H9 (cell line): ENCODE measurements at regions not wholly inside any gene's neighbourhood (a gene's known extent, or its start where the extent isn't known, plus 50 kb on each side); places are given as distances from the start of the nearest gene placed in this dataset.
"Not testable (repeated sequence)": the region's sequence is repeated elsewhere in the genome, so short reads cannot be mapped to it uniquely, and the experiment has no call there.

Source experiments
- DNase-seq: peaks from one replicate; pipeline ENCODE4 v3.0.0-alpha.2; 2017
- H2AFZ ChIP-seq: one replicate; pipeline ENCODE4 v1.6.1; 2013; ENCODE audit warnings: mild to moderate bottlenecking, low read length, control low read depth, moderate library complexity
- H2AK5ac ChIP-seq: 2 replicates; pipeline ENCODE4 v1.6.1; 2013; ENCODE audit warnings: low read length, control low read depth, mixed read lengths; ENCODE audit not compliant: insufficient read length
- H2BK120ac ChIP-seq: one replicate; pipeline ENCODE4 v1.6.1; 2013; ENCODE audit warnings: low read depth, mild to moderate bottlenecking, low read length, control low read depth, inconsistent platforms; ENCODE audit not compliant: poor library complexity, severe bottlenecking
- H2BK12ac ChIP-seq: 2 replicates; pipeline ENCODE4 v1.6.1; 2013; ENCODE audit warnings: low read length, control low read depth, mixed read lengths, low read depth; ENCODE audit not compliant: insufficient read length
- H2BK15ac ChIP-seq: 2 replicates; pipeline ENCODE4 v1.6.1; 2013; ENCODE audit warnings: low read depth, low read length, control low read depth
- H2BK20ac ChIP-seq: one replicate; pipeline ENCODE4 v1.6.1; 2013; ENCODE audit warnings: low read depth, mild to moderate bottlenecking, low read length, control low read depth, inconsistent platforms; ENCODE audit not compliant: poor library complexity, severe bottlenecking
- H2BK5ac ChIP-seq: 2 replicates; pipeline ENCODE4 v1.6.1; 2013; ENCODE audit warnings: low read length, control low read depth, mixed read lengths; ENCODE audit not compliant: insufficient read length
- H3K14ac ChIP-seq: 2 replicates; pipeline ENCODE4 v1.6.1; 2013; ENCODE audit warnings: low read length, control low read depth; ENCODE audit not compliant: insufficient read depth
- H3K18ac ChIP-seq: 2 replicates; pipeline ENCODE4 v1.6.1; 2013; ENCODE audit warnings: low read depth, mild to moderate bottlenecking, mixed read lengths, low read length, control low read depth; ENCODE audit not compliant: insufficient read length
- H3K23ac ChIP-seq: 2 replicates; pipeline ENCODE4 v1.6.1; 2013; ENCODE audit warnings: low read length, control low read depth, mixed read lengths, low read depth; ENCODE audit not compliant: insufficient read length
- H3K23me2 ChIP-seq: 2 replicates; pipeline ENCODE4 v1.6.1; 2013; ENCODE audit warnings: low read depth, mild to moderate bottlenecking, mixed read lengths, low read length, control low read depth; ENCODE audit not compliant: insufficient read length, poor library complexity, severe bottlenecking
- H3K27ac ChIP-seq: 2 replicates; pipeline ENCODE4 v1.5.1; 2013; ENCODE audit warnings: low read length, control low read depth, mixed read lengths, low read depth; ENCODE audit not compliant: insufficient read length
- H3K27me3 ChIP-seq: 2 replicates; pipeline ENCODE4 v1.6.1; 2013; ENCODE audit warnings: low read length, control low read depth, inconsistent platforms; ENCODE audit not compliant: insufficient read depth
- H3K4ac ChIP-seq: 2 replicates; pipeline ENCODE4 v1.6.1; 2013; ENCODE audit warnings: low read depth, mild to moderate bottlenecking, control low read depth, inconsistent platforms, low read length, moderate library complexity
- H3K4me1 ChIP-seq: 2 replicates; pipeline ENCODE4 v1.6.1; 2013; ENCODE audit warnings: low read length, control low read depth, inconsistent platforms; ENCODE audit not compliant: insufficient read depth
- H3K4me2 ChIP-seq: 2 replicates; pipeline ENCODE4 v1.6.1; 2013; ENCODE audit warnings: low read length, control low read depth, mixed read lengths; ENCODE audit not compliant: insufficient read length, insufficient read depth
- H3K56ac ChIP-seq: 2 replicates; pipeline ENCODE4 v1.6.1; 2013; ENCODE audit warnings: low read depth, mild to moderate bottlenecking, mixed read lengths, low read length, control low read depth; ENCODE audit not compliant: insufficient read length
- H3K79me1 ChIP-seq: 2 replicates; pipeline ENCODE4 v1.6.1; 2013; ENCODE audit warnings: low read depth, mild to moderate bottlenecking, moderate library complexity, low read length, control low read depth, inconsistent platforms; ENCODE audit not compliant: insufficient read depth, poor library complexity, severe bottlenecking
- H3K79me2 ChIP-seq: 2 replicates; pipeline ENCODE4 v1.6.1; 2013; ENCODE audit warnings: low read length, control low read depth, inconsistent platforms; ENCODE audit not compliant: insufficient read depth
- H3K9ac ChIP-seq: 2 replicates; pipeline ENCODE4 v1.6.1; 2013; ENCODE audit warnings: low read length, control low read depth, mixed read lengths; ENCODE audit not compliant: insufficient read length; ENCODE audit errors: extremely low read depth
- H3K9me3 ChIP-seq: one replicate; pipeline ENCODE4 v1.6.1; 2013; ENCODE audit warnings: low read depth, low read length, inconsistent platforms; ENCODE audit not compliant: control insufficient read depth
- H3T11ph ChIP-seq: one replicate; pipeline ENCODE4 v1.6.1; 2013; ENCODE audit warnings: mild to moderate bottlenecking, low read length, control low read depth, inconsistent platforms
- H4K20me1 ChIP-seq: one replicate; pipeline ENCODE4 v1.6.1; 2013; ENCODE audit not compliant: control insufficient read depth, insufficient read length, insufficient read depth
- H4K5ac ChIP-seq: 2 replicates; pipeline ENCODE4 v1.6.1; 2013; ENCODE audit warnings: low read depth, mild to moderate bottlenecking, mixed read lengths, low read length, control low read depth; ENCODE audit not compliant: insufficient read length
- H4K8ac ChIP-seq: replicated peaks from 2 replicates; pipeline ENCODE4 v1.6.1; 2013; ENCODE audit warnings: low read length, control low read depth, mixed read lengths, low read depth; ENCODE audit not compliant: insufficient read length
- H4K91ac ChIP-seq: 2 replicates; pipeline ENCODE4 v1.6.1; 2013; ENCODE audit warnings: low read depth, mild to moderate bottlenecking, moderate library complexity, mixed read lengths, low read length, control low read depth; ENCODE audit not compliant: insufficient read length
- H3K27ac Mint-ChIP-seq, 3 experiments: 2 replicates in 2 of 3; 3 replicates in 1 of 3; pipeline ENCODE4 v1.8.0; 2020 to 2021; ENCODE audit warnings: mixed read lengths in 3 of 3, mild to moderate bottlenecking in 1 of 3, moderate library complexity in 1 of 3
- H3K27me3 Mint-ChIP-seq: 2 replicates; pipeline ENCODE4 v1.8.0; 2021; ENCODE audit warnings: low read depth, mild to moderate bottlenecking, moderate library complexity, mixed read lengths
- H3K36me3 Mint-ChIP-seq, 3 experiments: 2 replicates in 2 of 3; 3 replicates in 1 of 3; pipeline ENCODE4 v1.8.0; 2020 to 2021; ENCODE audit warnings: low read depth in 3 of 3, mixed read lengths in 3 of 3; ENCODE audit not compliant: insufficient read depth in 1 of 3
- H3K4me1 Mint-ChIP-seq, 2 experiments: 2 replicates each; pipeline ENCODE4 v1.8.0; 2020; ENCODE audit warnings: mixed read lengths in 2 of 2
- H3K4me3 Mint-ChIP-seq, 2 experiments: 2 replicates in 1 of 2; 3 replicates in 1 of 2; pipeline ENCODE4 v1.8.0; 2020 to 2021; ENCODE audit warnings: mild to moderate bottlenecking in 2 of 2, mixed read lengths in 2 of 2, moderate library complexity in 1 of 2
- H3K9me3 Mint-ChIP-seq, 2 experiments: 2 replicates in 1 of 2; 3 replicates in 1 of 2; pipeline ENCODE4 v1.8.0; 2020; ENCODE audit warnings: mild to moderate bottlenecking in 2 of 2, mixed read lengths in 2 of 2, moderate library complexity in 1 of 2
- WGBS: extraction: QIAGEN DNeasy Blood & Tissue Kit; methylation state at CpG from one replicate; pipeline ENCODE4 v1.1.7; 2013; ENCODE audit warnings: missing lambda C conversion rate, low lambda C conversion rate, mixed read lengths; ENCODE audit not compliant: insufficient read length; ENCODE audit errors: extremely low coverage; 5-methylcytosine and 5-hydroxymethylcytosine counted together
- TF ChIP-seq, protein P1 (sequence below): fragments of 200-600 bp; sonication (generic); conservative IDR thresholded peaks from 3 replicates; pipeline ENCODE4 v1.8.0; 2021; ENCODE audit warnings: antibody characterized with exemption, mild to moderate bottlenecking

DNA sequence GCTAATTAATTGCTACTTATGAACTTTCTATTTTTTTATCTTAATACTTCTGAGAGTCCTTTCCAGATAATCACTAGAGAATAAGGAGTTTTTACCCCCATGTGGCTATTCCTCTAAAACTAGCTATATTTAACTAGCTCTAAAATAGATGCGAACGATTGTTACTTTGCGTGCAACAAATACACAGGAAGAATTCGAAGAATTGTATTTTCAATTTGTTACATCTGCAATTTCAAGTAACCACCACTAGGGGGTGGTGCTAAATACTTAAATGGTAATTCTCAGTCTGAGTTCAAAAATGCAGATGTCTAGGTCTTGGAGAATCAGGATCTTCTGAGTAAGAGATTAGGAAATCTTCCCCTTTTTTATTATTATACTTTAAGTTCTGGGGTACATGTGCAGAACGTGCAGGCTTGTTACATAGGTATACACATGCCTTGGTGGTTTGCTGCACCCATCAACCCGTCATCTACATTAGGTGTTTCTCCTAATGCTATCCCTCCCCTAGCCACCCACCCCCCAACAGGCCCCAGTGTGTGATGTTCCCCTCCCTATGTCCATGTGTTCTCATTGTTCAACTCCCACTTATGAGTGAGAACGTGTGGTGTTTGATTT lies 80.9 kb upstream of the KIF2A start:
- not testable (repeated sequence) for H3K14ac ChIP-seq, H4K91ac ChIP-seq, H3K56ac ChIP-seq, H3K4me1 ChIP-seq, H3K9ac ChIP-seq, H3K27me3 Mint-ChIP-seq, H3T11ph ChIP-seq, H2BK120ac ChIP-seq, H2BK12ac ChIP-seq, H3K23ac ChIP-seq, H3K79me2 ChIP-seq, DNase-seq, H3K4me3 Mint-ChIP-seq, H3K27me3 ChIP-seq, H3K36me3 Mint-ChIP-seq, H3K4me1 Mint-ChIP-seq, H2BK5ac ChIP-seq, H2AK5ac ChIP-seq, H3K9me3 Mint-ChIP-seq, H2BK15ac ChIP-seq, H2AFZ ChIP-seq, H3K23me2 ChIP-seq, H3K4ac ChIP-seq, H2BK20ac ChIP-seq, H4K8ac ChIP-seq, H3K9me3 ChIP-seq, H3K4me2 ChIP-seq, H4K20me1 ChIP-seq, H3K27ac ChIP-seq, H3K18ac ChIP-seq, H3K79me1 ChIP-seq, H3K27ac Mint-ChIP-seq, H4K5ac ChIP-seq
- no CpG with 5 or more reads among the region's 7 CpGs for WGBS
- TF ChIP-seq, protein P1, sequence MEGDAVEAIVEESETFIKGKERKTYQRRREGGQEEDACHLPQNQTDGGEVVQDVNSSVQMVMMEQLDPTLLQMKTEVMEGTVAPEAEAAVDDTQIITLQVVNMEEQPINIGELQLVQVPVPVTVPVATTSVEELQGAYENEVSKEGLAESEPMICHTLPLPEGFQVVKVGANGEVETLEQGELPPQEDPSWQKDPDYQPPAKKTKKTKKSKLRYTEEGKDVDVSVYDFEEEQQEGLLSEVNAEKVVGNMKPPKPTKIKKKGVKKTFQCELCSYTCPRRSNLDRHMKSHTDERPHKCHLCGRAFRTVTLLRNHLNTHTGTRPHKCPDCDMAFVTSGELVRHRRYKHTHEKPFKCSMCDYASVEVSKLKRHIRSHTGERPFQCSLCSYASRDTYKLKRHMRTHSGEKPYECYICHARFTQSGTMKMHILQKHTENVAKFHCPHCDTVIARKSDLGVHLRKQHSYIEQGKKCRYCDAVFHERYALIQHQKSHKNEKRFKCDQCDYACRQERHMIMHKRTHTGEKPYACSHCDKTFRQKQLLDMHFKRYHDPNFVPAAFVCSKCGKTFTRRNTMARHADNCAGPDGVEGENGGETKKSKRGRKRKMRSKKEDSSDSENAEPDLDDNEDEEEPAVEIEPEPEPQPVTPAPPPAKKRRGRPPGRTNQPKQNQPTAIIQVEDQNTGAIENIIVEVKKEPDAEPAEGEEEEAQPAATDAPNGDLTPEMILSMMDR = peak; percentile 68

DNA sequence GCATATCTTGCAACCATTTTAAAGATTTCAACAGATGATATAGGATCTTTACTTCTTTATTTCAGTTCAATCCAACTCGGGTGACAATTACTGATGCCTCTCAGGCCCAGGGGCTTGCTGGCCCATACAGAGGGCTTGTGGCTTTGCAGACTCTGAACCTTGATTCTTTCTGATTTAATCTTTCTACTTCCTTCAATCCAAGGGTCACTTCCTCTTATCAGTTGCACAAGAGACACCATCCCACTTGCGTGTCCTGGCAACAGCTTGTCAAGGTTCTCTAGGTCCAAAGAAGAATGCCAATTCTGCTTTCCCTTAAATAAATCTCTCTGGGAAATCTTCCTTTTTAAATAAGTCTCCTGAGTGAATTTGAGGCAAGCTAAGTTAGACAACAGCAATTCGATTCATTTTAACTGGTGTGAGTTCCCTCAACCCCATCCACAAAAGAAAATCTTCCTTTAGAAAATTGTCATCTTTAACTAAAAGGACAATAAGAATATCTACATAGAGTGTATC lies 75.1 kb upstream of the KIF2A start:
- not testable (repeated sequence) for H2BK20ac ChIP-seq, H3K4me2 ChIP-seq, H2BK120ac ChIP-seq, DNase-seq, H2AFZ ChIP-seq, H4K8ac ChIP-seq, H3K27ac ChIP-seq, H2AK5ac ChIP-seq, H3K79me2 ChIP-seq, H4K20me1 ChIP-seq, H3K4me1 Mint-ChIP-seq, H2BK15ac ChIP-seq, H3K27me3 ChIP-seq, H3T11ph ChIP-seq, H3K79me1 ChIP-seq, H2BK12ac ChIP-seq, H3K4me3 Mint-ChIP-seq, H3K9me3 ChIP-seq, H3K4ac ChIP-seq, H3K56ac ChIP-seq, H4K5ac ChIP-seq, H3K4me1 ChIP-seq, H3K27me3 Mint-ChIP-seq, H4K91ac ChIP-seq, H3K9me3 Mint-ChIP-seq, H3K36me3 Mint-ChIP-seq, H3K14ac ChIP-seq, H3K9ac ChIP-seq, H3K23ac ChIP-seq, H2BK5ac ChIP-seq, H3K27ac Mint-ChIP-seq, H3K18ac ChIP-seq, H3K23me2 ChIP-seq
- WGBS = no CpG with 5 or more reads among the region's 3 CpGs
